Right lobe of liver (tissue), 4 donors: ENCODE measurements at regions not wholly inside any gene's neighbourhood (a gene's known extent, or its start where the extent isn't known, plus 50 kb on each side); places are given as distances from the start of the nearest gene placed in this dataset.

Experiments
- POLR2A ChIP-seq: fragments of 450-650 bp; IDR thresholded peaks from one replicate; pipeline ENCODE4 v1.6.1; 2017; ENCODE audit warnings: antibody characterized with exemption, mild to moderate bottlenecking
- TF ChIP-seq, protein P1 (sequence below), 4 donors: fragments of 200-600 bp in 3 of 4; fragments of 450-650 bp in 1 of 4; IDR thresholded peaks; one replicate each; pipeline versions ENCODE4 v1.5.1 to v1.8.0; 2016 to 2022; ENCODE audit warnings: antibody characterized with exemption in 4 of 4, mild to moderate bottlenecking in 2 of 4
- donor health status: DM: no; HTN: no; CAD: no.
- donor health status: DM: no; HTN: no; CAD: no.
- donor health status: DM: no; HTN: yes; CAD: no.

- TF ChIP-seq, protein P1, sequence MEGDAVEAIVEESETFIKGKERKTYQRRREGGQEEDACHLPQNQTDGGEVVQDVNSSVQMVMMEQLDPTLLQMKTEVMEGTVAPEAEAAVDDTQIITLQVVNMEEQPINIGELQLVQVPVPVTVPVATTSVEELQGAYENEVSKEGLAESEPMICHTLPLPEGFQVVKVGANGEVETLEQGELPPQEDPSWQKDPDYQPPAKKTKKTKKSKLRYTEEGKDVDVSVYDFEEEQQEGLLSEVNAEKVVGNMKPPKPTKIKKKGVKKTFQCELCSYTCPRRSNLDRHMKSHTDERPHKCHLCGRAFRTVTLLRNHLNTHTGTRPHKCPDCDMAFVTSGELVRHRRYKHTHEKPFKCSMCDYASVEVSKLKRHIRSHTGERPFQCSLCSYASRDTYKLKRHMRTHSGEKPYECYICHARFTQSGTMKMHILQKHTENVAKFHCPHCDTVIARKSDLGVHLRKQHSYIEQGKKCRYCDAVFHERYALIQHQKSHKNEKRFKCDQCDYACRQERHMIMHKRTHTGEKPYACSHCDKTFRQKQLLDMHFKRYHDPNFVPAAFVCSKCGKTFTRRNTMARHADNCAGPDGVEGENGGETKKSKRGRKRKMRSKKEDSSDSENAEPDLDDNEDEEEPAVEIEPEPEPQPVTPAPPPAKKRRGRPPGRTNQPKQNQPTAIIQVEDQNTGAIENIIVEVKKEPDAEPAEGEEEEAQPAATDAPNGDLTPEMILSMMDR (IDR thresholded peaks at IDR 0.05) = no peak
- TF ChIP-seq POLR2A = no peak
Observed at GRCh38 chr15:95957861-95958260, 372.6 kb upstream of the NR2F2 start.
